HL-60 (cell line): ENCODE measurements at regions not wholly inside any gene's neighbourhood (a gene's known extent, or its start where the extent isn't known, plus 50 kb on each side); places are given as distances from the start of the nearest gene placed in this dataset.

Source experiments
- CTCF ChIP-seq: IDR thresholded peaks from one replicate; pipeline ENCODE4 v1.5.1; 2011; ENCODE audit warnings: low read length, control low read depth, inconsistent platforms; ENCODE audit not compliant: insufficient read depth
- POLR2AphosphoS5 ChIP-seq: IDR thresholded peaks from 2 replicates; pipeline ENCODE4 v1.6.1; 2012; ENCODE audit warnings: low read depth
- REST ChIP-seq: IDR thresholded peaks from 2 replicates; pipeline ENCODE4 v1.6.1; 2012; ENCODE audit warnings: low read depth; ENCODE audit not compliant: insufficient replicate concordance

GRCh38 chr7:98697083-98697482, 80.0 kb downstream of the NPTX2 start:
- no peak for TF ChIP-seq CTCF
- no peak for TF ChIP-seq POLR2AphosphoS5
- no peak for TF ChIP-seq REST
